Prostate gland (tissue), 2 donors: ENCODE measurements at regions not wholly inside any gene's neighbourhood (a gene's known extent, or its start where the extent isn't known, plus 50 kb on each side); places are given as distances from the start of the nearest gene placed in this dataset.
"Not testable (repeated sequence)": the region's sequence is repeated elsewhere in the genome, so short reads cannot be mapped to it uniquely, and the experiment has no call there.

Source experiments
- DNase-seq: peaks from one replicate; pipeline ENCODE4 v3.0.0-alpha.2; 2019; ENCODE audit warnings: low spot score
- H3K27ac ChIP-seq, 2 donors: fragments of 200-600 bp; sonication (generic); 2 replicates each; pipeline ENCODE4 v1.5.1; 2017 to 2019
- H3K27me3 ChIP-seq: fragments of 200-600 bp; sonication (generic); replicated peaks from 2 replicates; pipeline ENCODE4 v1.5.1; 2019; ENCODE audit not compliant: insufficient read depth
- H3K36me3 ChIP-seq, 2 donors: fragments of 200-600 bp; sonication (generic); 1 replicate in 1 of 2; 2 replicates in 1 of 2; pipeline versions ENCODE4 v1.5.1 to v1.8.1; 2017 to 2019
- H3K4me1 ChIP-seq: fragments of 200-600 bp; sonication (generic); replicated peaks from 2 replicates; pipeline ENCODE4 v1.5.1; 2019
- H3K4me3 ChIP-seq, 2 donors: fragments of 200-600 bp; sonication (generic); 2 replicates each; pipeline ENCODE4 v1.5.1; 2017 to 2019
- H3K9me3 ChIP-seq: fragments of 200-600 bp; sonication (generic); 2 replicates; pipeline ENCODE4 v1.5.1; 2017
- POLR2A ChIP-seq: fragments of 450-650 bp; IDR thresholded peaks from one replicate; pipeline ENCODE4 v1.6.1; 2016; ENCODE audit warnings: antibody characterized with exemption, mild to moderate bottlenecking
- POLR2AphosphoS5 ChIP-seq: sonication (generic); formaldehyde crosslinking; IDR thresholded peaks from one replicate; pipeline ENCODE4 v1.6.1; 2017; ENCODE audit warnings: antibody characterized with exemption
- WGBS: methylation state at CpG from one replicate; pipeline ENCODE4 v1.1.5; 2018; 5-methylcytosine and 5-hydroxymethylcytosine counted together
- intact Hi-C: fragments of 100-400 bp; cut with DNase I; formaldehyde crosslinking; loops from one replicate; pipeline ENCODE4 v1.14.2; 2022
- TF ChIP-seq, protein P1 (sequence below), 4 experiments: fragments of 200-600 bp in 2 of 4; fragments of 450-650 bp in 2 of 4; sonication (generic) in 2 of 4; IDR thresholded peaks; 1 replicate in 3 of 4; 2 replicates in 1 of 4; pipeline ENCODE4 v1.5.1; 2016 to 2019; ENCODE audit warnings: antibody characterized with exemption in 4 of 4, mild to moderate bottlenecking in 2 of 4, moderate library complexity in 2 of 4

DNA sequence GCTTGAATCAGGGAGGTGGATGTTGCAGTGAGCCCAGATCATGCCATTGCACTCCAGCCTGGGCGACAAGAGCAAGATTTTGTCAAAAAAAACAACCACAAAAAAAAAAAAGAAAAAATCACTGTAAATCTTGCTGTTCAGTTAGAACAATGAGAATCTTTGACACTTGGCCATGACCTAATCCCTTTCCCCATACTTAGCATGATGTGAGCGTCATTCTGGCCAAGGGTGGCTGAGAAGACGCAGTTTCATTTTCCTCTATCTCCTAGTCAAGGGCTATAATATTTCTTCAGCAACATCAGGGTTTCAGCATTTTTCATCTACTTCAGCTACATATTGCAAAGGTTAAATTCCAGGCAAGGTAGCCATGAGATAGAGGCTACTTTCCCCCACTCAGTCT, 599.4 kb upstream of the MDGA2 start:
- intact Hi-C loops: no loop called here
- no peaks in the 10 kb centered on the region for H3K36me3 ChIP-seq
- 90% methylated on average over 3 of the region's 3 CpGs for WGBS
- H3K4me1 ChIP-seq: no peaks in the 10 kb centered on the region
- no peak overlapping the region for H3K4me3 ChIP-seq
- no peak overlapping the region for H3K27ac ChIP-seq
- H3K27me3 ChIP-seq: no peaks in the 10 kb centered on the region
- H3K9me3 ChIP-seq: no peaks in the 10 kb centered on the region
- no peak for DNase-seq
- TF ChIP-seq, protein P1, sequence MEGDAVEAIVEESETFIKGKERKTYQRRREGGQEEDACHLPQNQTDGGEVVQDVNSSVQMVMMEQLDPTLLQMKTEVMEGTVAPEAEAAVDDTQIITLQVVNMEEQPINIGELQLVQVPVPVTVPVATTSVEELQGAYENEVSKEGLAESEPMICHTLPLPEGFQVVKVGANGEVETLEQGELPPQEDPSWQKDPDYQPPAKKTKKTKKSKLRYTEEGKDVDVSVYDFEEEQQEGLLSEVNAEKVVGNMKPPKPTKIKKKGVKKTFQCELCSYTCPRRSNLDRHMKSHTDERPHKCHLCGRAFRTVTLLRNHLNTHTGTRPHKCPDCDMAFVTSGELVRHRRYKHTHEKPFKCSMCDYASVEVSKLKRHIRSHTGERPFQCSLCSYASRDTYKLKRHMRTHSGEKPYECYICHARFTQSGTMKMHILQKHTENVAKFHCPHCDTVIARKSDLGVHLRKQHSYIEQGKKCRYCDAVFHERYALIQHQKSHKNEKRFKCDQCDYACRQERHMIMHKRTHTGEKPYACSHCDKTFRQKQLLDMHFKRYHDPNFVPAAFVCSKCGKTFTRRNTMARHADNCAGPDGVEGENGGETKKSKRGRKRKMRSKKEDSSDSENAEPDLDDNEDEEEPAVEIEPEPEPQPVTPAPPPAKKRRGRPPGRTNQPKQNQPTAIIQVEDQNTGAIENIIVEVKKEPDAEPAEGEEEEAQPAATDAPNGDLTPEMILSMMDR (IDR thresholded peaks at IDR 0.05): no peak
- TF ChIP-seq POLR2A (no peak), POLR2AphosphoS5 (no peak)

DNA sequence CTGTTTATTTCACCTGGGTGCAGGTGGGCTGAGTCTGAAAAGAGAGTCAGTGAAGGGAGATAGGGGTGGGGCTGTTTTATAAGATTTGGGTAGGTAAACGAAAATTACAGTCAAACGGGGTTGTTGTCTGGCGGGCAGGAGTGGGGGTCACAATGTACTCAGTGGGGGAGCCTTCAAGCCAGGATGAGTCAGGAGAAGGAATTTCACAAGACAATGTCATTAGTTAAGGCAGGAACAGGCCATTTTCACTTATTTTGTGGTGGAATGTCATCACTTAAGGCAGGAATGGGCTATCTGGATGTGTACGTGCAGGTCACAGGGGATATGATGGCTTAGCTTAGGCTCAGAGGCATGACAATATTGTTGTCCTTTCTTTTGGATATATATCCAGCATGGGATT, 592.5 kb upstream of the MDGA2 start:
- H3K9me3 ChIP-seq, intact Hi-C loops, H3K27me3 ChIP-seq, H3K27ac ChIP-seq, H3K4me3 ChIP-seq, DNase-seq, H3K36me3 ChIP-seq, H3K4me1 ChIP-seq: not testable (repeated sequence)
- WGBS: 65% methylated on average over 4 of the region's 4 CpGs

DNA sequence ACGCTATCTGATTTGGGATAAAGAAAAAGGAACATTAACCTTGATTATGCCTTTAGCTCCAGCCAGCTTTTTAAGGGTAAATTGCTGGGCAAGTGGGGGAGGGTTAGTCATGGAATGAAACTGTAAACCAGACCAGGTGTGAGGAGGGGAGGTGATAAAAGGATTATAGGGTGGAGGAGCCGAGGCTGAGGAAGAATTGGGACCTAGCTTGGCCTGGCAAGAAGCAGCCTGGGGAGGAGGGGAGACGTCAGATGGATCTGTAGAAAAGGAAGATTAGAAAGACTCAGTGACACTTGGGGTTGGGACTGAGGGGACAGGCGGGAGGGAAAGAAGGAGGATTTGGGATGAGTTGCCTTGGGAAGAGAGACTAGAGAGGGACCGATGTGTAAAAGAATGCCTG, 590.8 kb upstream of the MDGA2 start:
- H3K4me1 ChIP-seq, DNase-seq, H3K27ac ChIP-seq, H3K36me3 ChIP-seq, H3K27me3 ChIP-seq, H3K4me3 ChIP-seq, H3K9me3 ChIP-seq, intact Hi-C loops: not testable (repeated sequence)
- 52% methylated on average over 5 of the region's 5 CpGs for WGBS

DNA sequence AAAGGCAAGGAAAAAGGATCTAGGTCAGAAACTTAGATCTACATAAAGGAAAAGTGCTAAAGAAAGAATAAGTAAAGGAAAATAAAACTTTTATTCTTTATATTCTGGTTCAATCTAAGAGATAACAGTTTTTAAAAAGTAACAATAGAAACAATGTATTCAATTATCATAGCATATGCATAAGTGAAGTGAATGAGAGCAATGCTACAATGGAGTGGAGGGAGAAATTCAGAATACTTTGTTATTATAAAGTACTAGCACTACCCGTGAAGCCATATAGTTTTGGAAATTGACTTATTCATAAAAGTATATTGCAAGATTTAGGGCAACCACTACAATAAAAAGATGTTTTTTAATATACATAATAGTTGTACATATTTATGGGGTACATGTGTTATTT, 586.0 kb upstream of the MDGA2 start:
- no peaks in the 10 kb centered on the region for H3K36me3 ChIP-seq
- no peaks in the 10 kb centered on the region for H3K9me3 ChIP-seq
- no peak for DNase-seq
- intact Hi-C loops: no loop called here
- 88% methylated on average over 1 of the region's 1 CpG for WGBS
- H3K27ac ChIP-seq: no peak overlapping the region
- no peaks in the 10 kb centered on the region for H3K4me1 ChIP-seq
- H3K27me3 ChIP-seq: no peaks in the 10 kb centered on the region
- no peak overlapping the region for H3K4me3 ChIP-seq
- TF ChIP-seq POLR2A (no peak), POLR2AphosphoS5 (no peak)
- TF ChIP-seq, protein P1 (IDR thresholded peaks at IDR 0.05): no peak

DNA sequence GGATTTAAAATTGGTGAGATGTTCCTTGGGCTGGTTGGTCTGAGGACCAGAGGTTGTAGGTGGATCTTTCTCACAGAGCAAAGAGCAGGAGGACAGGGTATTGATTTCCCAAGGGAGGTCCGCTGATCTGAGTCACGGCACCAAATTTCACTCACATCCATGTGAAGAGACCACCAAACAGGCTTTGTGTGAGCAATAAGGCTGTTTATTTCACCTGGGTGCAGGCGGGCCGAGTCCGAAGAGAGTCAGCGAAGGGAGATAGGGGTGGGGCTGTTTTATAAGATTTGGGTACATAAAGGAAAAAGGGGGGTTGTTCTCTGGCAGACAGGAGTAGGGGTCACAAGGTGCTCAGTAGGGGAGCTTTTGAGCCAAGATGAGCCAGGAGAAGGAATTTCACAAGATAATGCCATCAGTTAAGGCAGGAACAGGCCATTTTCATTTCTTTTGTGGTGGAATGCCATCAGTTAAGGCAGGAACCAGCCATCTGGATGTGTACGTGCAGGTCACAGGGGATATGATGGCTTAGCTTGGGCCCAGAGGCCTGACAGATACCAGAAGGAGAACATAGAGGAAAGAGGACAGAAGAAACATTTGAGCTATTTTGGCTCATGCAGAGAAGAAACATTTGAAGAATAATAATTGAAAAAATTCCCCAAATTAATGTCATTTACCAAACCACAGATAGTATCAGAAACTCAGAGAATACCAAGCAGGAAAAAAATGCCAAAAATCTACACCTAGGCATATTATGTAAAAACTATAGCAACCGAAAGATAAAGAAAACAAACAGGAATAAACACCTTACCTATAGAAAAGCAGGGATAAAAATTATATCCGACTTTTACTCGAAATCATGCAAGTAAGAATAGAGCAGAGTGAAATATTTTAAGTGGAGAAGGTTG, 585.2 kb upstream of the MDGA2 start:
- H3K27ac ChIP-seq, H3K36me3 ChIP-seq, H3K4me3 ChIP-seq, H3K27me3 ChIP-seq, DNase-seq, intact Hi-C loops, H3K4me1 ChIP-seq, H3K9me3 ChIP-seq: not testable (repeated sequence)
- 91% methylated on average over 10 of the region's 10 CpGs for WGBS

DNA sequence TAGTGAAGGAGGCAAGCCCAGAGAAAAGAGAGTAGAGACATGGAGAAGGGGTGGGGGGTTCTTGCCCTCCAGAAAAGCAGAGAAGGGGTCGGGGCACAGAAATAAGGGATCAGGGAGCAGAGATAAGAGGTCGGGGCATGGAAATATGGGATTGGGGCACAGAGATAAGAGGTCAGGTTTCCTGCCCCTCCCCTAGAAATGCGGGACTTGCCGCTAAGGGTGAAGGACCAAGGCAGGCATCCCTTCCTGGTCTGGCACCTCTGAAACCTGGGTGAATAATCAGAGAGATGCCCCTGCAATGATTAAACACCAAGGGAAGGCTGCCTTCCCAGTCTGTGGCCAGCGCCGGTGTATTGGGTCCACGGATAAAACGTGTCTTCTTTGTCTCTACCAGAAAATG, 584.5 kb upstream of the MDGA2 start:
- 96% methylated on average over 8 of the region's 8 CpGs for WGBS
- H3K9me3 ChIP-seq, H3K27me3 ChIP-seq, DNase-seq, H3K27ac ChIP-seq, H3K4me3 ChIP-seq, H3K36me3 ChIP-seq, H3K4me1 ChIP-seq, intact Hi-C loops: not testable (repeated sequence)

DNA sequence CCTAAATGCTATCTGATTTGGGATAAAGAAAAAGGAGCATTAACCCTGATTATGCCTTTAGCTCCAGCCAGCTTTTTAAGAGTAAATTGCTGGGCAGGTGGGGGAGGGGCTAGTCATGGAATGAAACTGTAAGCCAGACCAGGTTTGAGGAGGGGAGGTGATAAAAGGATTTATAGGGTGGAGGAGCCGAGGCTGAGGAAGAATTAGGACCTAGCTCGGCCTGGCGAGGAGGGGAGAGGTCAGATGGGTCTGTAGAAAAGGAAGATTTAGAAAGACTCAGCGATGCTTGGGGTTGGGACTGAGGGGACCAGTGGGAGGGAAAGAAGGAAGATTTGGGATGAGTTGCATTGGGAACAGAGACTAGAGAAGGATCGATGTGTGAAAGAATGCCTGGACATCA, 583.8 kb upstream of the MDGA2 start:
- H3K9me3 ChIP-seq, H3K4me1 ChIP-seq, H3K27me3 ChIP-seq, intact Hi-C loops, DNase-seq, H3K27ac ChIP-seq, H3K4me3 ChIP-seq, H3K36me3 ChIP-seq: not testable (repeated sequence)
- 77% methylated on average over 5 of the region's 5 CpGs for WGBS

DNA sequence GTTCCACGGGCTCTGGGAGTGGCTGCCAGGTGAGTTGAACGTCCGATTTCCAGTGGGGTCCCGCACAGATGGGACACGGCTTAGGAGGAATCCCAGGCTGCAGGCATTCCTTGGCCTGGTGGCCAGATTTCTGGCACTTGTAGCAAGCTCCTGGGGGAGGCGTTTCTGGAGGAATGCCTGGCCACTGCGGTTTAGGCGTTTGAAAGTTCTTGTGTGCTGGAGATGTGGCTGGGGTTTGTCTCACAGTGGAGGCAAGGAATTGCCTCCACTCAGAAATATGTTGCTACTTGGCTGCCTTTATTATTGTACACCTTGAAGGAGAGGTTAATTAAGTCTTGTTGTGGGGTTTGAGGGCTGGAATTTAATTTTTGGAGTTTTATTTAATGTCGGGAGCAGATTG, 583.3 kb upstream of the MDGA2 start:
- DNase-seq, intact Hi-C loops, H3K36me3 ChIP-seq, H3K9me3 ChIP-seq, H3K27me3 ChIP-seq, H3K27ac ChIP-seq, H3K4me1 ChIP-seq, H3K4me3 ChIP-seq: not testable (repeated sequence)
- 84% methylated on average over 9 of the region's 9 CpGs for WGBS
